GM10248 (cell line): ENCODE measurements at regions not wholly inside any gene's neighbourhood (a gene's known extent, or its start where the extent isn't known, plus 50 kb on each side); places are given as distances from the start of the nearest gene placed in this dataset.
"Not testable (repeated sequence)": the region's sequence is repeated elsewhere in the genome, so short reads cannot be mapped to it uniquely, and the experiment has no call there.

ENCODE experiments used
- CTCF ChIA-PET: fragments of 300-600 bp; sonication (Branson Sonifier 250); formaldehyde crosslinking; extraction: SDS; loops from one replicate; lab custom pipeline; 2021; ENCODE audit warnings: antibody characterized with exemption; lab: Yijun Ruan, JAX
- POLR2A ChIA-PET: fragments of 350-650 bp; sonication (Branson Sonifier 250); formaldehyde crosslinking; extraction: SDS; loops from one replicate; lab custom pipeline; 2020; ENCODE audit warnings: antibody characterized with exemption; lab: Yijun Ruan, JAX
- DNase-seq: peaks from one replicate; pipeline ENCODE4 v3.0.0; 2012; ENCODE audit errors: extremely low spot score
- TF ChIP-seq, protein P1 (sequence below): IDR thresholded peaks from 2 replicates; pipeline ENCODE4 v1.5.1; 2012; ENCODE audit warnings: mild to moderate bottlenecking, low read depth; ENCODE audit errors: extremely low read depth, missing control alignments, control extremely low read depth

DNA sequence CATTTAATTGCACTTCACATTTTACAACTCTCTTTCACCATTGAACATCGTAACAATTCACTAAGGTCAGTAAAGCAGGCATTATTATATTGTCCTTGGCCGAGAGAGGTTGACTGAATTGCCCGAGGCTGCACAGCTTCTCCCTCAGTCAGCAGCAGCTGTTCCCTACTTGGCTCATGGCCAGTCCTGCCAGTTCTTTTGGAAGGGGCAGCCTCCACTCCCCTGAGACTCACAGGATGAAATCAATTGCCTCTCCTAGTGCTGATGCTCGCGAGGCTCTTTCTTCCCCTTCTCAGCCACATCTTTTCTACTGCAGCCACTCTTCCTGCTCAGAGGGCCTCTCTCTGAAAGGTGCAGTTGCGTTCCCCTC is 79.9 kb upstream of the KCNA1 start:
- TF ChIP-seq, protein P1, sequence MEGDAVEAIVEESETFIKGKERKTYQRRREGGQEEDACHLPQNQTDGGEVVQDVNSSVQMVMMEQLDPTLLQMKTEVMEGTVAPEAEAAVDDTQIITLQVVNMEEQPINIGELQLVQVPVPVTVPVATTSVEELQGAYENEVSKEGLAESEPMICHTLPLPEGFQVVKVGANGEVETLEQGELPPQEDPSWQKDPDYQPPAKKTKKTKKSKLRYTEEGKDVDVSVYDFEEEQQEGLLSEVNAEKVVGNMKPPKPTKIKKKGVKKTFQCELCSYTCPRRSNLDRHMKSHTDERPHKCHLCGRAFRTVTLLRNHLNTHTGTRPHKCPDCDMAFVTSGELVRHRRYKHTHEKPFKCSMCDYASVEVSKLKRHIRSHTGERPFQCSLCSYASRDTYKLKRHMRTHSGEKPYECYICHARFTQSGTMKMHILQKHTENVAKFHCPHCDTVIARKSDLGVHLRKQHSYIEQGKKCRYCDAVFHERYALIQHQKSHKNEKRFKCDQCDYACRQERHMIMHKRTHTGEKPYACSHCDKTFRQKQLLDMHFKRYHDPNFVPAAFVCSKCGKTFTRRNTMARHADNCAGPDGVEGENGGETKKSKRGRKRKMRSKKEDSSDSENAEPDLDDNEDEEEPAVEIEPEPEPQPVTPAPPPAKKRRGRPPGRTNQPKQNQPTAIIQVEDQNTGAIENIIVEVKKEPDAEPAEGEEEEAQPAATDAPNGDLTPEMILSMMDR = no peak
- POLR2A ChIA-PET = no interaction called here
- CTCF ChIA-PET = interaction anchor here (0.7 to 3.7 kb wide), 6 partner anchors 11 to 255 kb away, joined by 3 to 27 read pairs (median 4); no protein-coding TSS in a partner anchor
- no peak for DNase-seq

DNA sequence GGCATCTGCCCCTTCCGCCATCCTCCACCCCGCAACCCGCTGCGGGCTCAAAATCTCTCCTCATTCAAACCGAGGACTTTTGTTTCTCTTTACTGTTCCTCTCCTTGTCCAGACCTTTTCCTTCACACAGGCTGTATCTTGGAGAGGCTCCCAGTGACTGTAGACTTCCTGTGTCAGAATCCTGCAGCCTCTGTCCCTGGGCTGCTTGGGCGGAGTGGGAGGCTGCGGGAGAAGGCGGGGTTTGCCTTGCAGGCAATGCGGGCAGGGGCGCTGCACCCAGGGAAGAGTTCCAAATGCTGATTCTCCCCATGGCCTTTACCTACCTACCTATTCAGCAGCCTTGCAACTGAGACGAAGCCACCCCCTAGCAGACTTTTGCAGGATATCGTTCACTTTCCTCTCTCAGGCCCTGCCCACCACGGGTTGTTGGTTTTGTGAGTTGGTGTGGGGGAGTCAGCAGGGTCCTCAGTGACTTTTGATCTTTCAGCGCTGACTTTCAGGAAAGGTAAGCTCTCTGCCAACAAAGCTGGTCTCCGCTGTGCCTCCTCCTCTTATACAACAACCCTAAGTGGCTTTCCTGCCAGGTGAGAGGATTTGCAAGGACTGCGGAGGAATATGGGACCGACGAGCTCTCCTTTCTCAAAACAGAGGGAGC is 79.0 kb upstream of the KCNA1 start:
- ChIA-PET POLR2A (no interaction called here), CTCF (interaction anchor here (0.8 to 3.7 kb wide), 4 partner anchors 8 to 254 kb away, joined by 3 to 27 read pairs (median 6); no protein-coding TSS in a partner anchor)
- TF ChIP-seq, protein P1 = no peak
- DNase-seq = peak; percentile 37

DNA sequence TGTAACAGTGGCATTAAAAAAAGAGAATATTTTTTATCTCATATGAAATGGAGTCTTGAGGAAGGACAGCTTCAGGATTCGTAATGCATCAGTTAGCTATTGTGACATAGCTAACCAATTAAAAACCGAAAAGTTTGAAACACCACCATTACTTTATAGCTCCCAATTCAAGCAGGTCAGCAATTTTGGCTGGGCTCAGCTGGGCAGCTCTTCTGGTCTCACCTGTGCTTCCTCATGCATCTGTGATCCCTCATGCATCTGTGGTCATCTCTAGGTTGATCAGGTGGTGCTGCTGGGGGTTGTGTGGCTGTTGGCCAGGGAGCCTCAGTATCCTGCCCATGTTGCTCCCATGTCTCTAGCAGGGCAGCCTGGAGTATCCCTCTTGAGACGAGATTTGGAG is 76.7 kb upstream of the KCNA1 start:
- ChIA-PET POLR2A (no interaction called here), CTCF (interaction anchor here (6.6 to 9.1 kb wide), 2 partner anchors 15 to 22 kb away, joined by 40 to 45 read pairs; no protein-coding TSS in a partner anchor)
- TF ChIP-seq, protein P1 = no peak

DNA sequence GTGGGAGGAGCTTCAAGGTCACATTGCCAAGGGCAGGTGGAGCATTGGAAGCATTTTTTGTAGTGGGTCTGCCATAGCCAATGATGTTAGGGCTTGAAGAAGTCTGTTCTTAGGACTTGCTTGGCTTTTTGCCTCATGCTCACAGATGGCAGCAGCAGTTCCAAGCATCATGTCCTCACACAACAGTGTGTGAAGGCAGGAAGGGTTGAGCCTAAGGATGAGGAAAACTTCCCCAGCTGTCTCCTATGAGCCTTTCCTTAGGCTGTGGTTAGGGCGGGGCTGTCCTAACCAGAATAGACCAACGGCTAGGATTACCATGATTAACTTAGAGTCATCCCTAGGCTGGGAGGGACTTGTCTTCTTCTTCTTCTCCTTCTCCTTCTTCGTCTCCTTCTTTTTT is 76.2 kb upstream of the KCNA1 start:
- CTCF ChIA-PET = interaction anchor here (6.6 to 9.1 kb wide), 2 partner anchors 15 to 21 kb away, joined by 40 to 45 read pairs; no protein-coding TSS in a partner anchor
- TF ChIP-seq, protein P1 = no peak
- no peak for DNase-seq

More for the DNA sequence above, 76.7 kb upstream of the KCNA1 start:
- no peak for DNase-seq

DNA sequence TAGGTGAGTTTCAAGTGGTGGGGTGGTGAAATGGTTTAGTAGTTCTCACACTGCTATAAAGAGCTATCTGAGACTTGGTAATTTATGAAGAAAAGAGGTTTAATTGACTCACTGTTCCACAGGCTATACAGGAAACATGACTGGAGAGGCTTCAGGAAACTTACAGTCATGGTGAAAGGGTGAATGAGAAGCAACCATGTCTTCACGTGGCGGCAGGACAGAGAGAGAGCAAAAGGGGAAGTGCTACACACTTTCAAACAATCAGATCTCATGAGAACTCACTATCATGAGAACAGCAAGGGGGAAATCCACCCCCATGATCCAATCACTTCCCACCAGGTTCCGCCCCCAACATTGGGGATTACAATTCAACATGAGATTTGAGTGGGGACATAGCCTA is 67.3 kb upstream of the KCNA1 start:
- DNase-seq, POLR2A ChIA-PET: not testable (repeated sequence)
- CTCF ChIA-PET = interaction anchor here (1.0 to 1.1 kb wide), 2 partner anchors 13 to 15 kb away, joined by 3 to 7 read pairs; no protein-coding TSS in a partner anchor

More for the DNA sequence above, 76.2 kb upstream of the KCNA1 start:
- POLR2A ChIA-PET = no interaction called here

DNA sequence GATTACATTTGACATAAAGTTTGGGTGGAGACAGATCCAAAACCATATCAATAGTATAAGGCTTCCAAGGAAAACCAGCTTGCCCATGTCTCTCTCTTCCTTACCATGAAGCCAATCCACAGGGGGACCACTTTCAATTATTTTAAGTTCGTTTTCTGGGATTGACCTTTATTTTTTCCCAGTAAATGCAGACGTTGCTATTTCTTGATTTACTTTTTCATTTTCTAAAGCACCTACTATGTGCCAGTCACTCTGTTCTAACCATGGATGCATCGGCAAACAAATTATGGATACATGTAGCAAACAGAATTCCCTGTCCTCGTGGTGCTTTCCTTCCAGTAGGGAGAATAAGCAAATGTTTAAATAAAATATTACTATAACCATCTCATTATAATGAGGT is 65.8 kb upstream of the KCNA1 start:
- POLR2A ChIA-PET = no interaction called here

More for the DNA sequence above, 65.8 kb upstream of the KCNA1 start:
- TF ChIP-seq, protein P1 = no peak
- DNase-seq = no peak
- CTCF ChIA-PET = interaction anchor here (0.9 to 1.0 kb wide), 2 partner anchors 11 to 13 kb away, joined by 3 read pairs; no protein-coding TSS in a partner anchor
